B cell (primary cell): ENCODE measurements at regions not wholly inside any gene's neighbourhood (a gene's known extent, or its start where the extent isn't known, plus 50 kb on each side); places are given as distances from the start of the nearest gene placed in this dataset.

ENCODE experiments used
- ATAC-seq: fragments of 200-7000 bp; cut with Tn5 transposase; one replicate; pipeline ENCODE4 v1.10.0; 2021; ENCODE audit warnings: low read depth, mild to moderate bottlenecking, moderate number of reproducible peaks, moderate library complexity
- CTCF ChIA-PET: fragments of 350-600 bp; sonication (Branson Sonifier 250); formaldehyde crosslinking; loops from one replicate; lab custom pipeline; 2021; ENCODE audit warnings: antibody characterized with exemption, inconsistent platforms; lab: Charles Lee
- POLR2A ChIA-PET: fragments of 350-600 bp; sonication (Branson Sonifier 250); formaldehyde crosslinking; loops from one replicate; lab custom pipeline; 2021; ENCODE audit warnings: antibody characterized with exemption; lab: Charles Lee
- DNase-seq: peaks from one replicate; pipeline ENCODE4 v3.0.0; 2013
- H2AFZ ChIP-seq: 2 replicates; pipeline ENCODE4 v1.6.1; 2012; ENCODE audit warnings: mild to moderate bottlenecking, low read depth, low read length; ENCODE audit not compliant: insufficient read depth, poor library complexity, severe bottlenecking
- H3K27ac ChIP-seq, 2 donors: 1 replicate in 1 of 2; 2 replicates in 1 of 2; pipeline ENCODE4 v1.5.1; 2012 to 2013; ENCODE audit warnings: low read length in 2 of 2, mild to moderate bottlenecking in 2 of 2, moderate library complexity in 1 of 2
- H3K27me3 ChIP-seq, 4 experiments: fragments of 200-600 bp in 1 of 4; sonication (generic) in 1 of 4; replicated peaks in 1 of 4; 1 replicate in 2 of 4; 2 replicates in 2 of 4; pipeline versions ENCODE4 v1.6.1 to v1.7.0; 2013 to 2016; ENCODE audit warnings: low read length in 3 of 4, mild to moderate bottlenecking in 2 of 4, mixed read lengths in 1 of 4, moderate library complexity in 1 of 4; ENCODE audit not compliant: insufficient read depth in 4 of 4, control insufficient read depth in 3 of 4; ENCODE audit errors: control extremely low read depth in 1 of 4
- H3K36me3 ChIP-seq, 2 experiments: replicated peaks in 1 of 2; 1 replicate in 1 of 2; 2 replicates in 1 of 2; pipeline versions ENCODE4 v1.6.1 to v1.7.1; 2013; ENCODE audit warnings: low read length in 1 of 2; ENCODE audit not compliant: insufficient read depth in 2 of 2, control insufficient read depth in 1 of 2; ENCODE audit errors: control extremely low read depth in 1 of 2, extremely low read depth in 1 of 2
- H3K4me1 ChIP-seq, 2 donors: fragments of 200-600 bp in 1 of 2; sonication (generic) in 1 of 2; 1 replicate in 1 of 2; 2 replicates in 1 of 2; pipeline versions ENCODE4 v1.5.1 to v1.6.1; 2013 to 2017; ENCODE audit warnings: low read length in 2 of 2; ENCODE audit not compliant: control insufficient read depth in 2 of 2, insufficient read depth in 2 of 2
- H3K4me2 ChIP-seq: replicated peaks from 2 replicates; pipeline ENCODE3; 2012; ENCODE audit warnings: mild to moderate bottlenecking, low read depth, low read length; ENCODE audit not compliant: poor library complexity, severe bottlenecking
- H3K4me3 ChIP-seq, 5 experiments: fragments of 200-600 bp in 1 of 5; sonication (generic) in 1 of 5; 1 replicate in 3 of 5; 2 replicates in 2 of 5; pipeline versions ENCODE4 v1.5.1 to v1.7.0; 2011 to 2016; ENCODE audit warnings: low read length in 4 of 5, mild to moderate bottlenecking in 4 of 5, low read depth in 2 of 5, control low read depth in 1 of 5, moderate library complexity in 1 of 5; ENCODE audit not compliant: insufficient read depth in 1 of 5; ENCODE audit errors: control extremely low read depth in 1 of 5, extremely low read depth in 1 of 5
- H3K79me2 ChIP-seq: fragments of 200-600 bp; sonication (generic); one replicate; pipeline ENCODE4 v1.6.0; 2016; ENCODE audit warnings: low read length; ENCODE audit not compliant: control insufficient read depth, insufficient read depth
- H3K9ac ChIP-seq: fragments of 200-600 bp; sonication (generic); 2 replicates; pipeline ENCODE4 v1.6.1; 2017; ENCODE audit warnings: mild to moderate bottlenecking, low read length, moderate library complexity
- H3K9me3 ChIP-seq, 3 donors: one replicate each; pipeline versions ENCODE4 v1.6.1 to v1.7.1; 2013; ENCODE audit warnings: low read length in 2 of 3; ENCODE audit not compliant: control insufficient read depth in 2 of 3, insufficient read depth in 1 of 3; ENCODE audit errors: control extremely low read depth in 1 of 3
- H4K20me1 ChIP-seq: 2 replicates; pipeline ENCODE4 v1.6.0; 2012; ENCODE audit warnings: mild to moderate bottlenecking, low read length; ENCODE audit not compliant: insufficient read depth, control insufficient read depth, poor library complexity, severe bottlenecking
- H3K27ac Mint-ChIP-seq: one replicate; pipeline ENCODE4 v1.8.0; 2021; ENCODE audit warnings: mixed read lengths
- H3K27me3 Mint-ChIP-seq: one replicate; pipeline ENCODE4 v1.8.0; 2021; ENCODE audit warnings: mixed read lengths
- H3K4me1 Mint-ChIP-seq: one replicate; pipeline ENCODE4 v1.8.0; 2021; ENCODE audit warnings: mixed read lengths
- H3K4me3 Mint-ChIP-seq: one replicate; pipeline ENCODE4 v1.8.0; 2021; ENCODE audit warnings: mixed read lengths
- H3K9me3 Mint-ChIP-seq: one replicate; pipeline ENCODE4 v1.8.0; 2022; ENCODE audit warnings: mixed read lengths; ENCODE audit not compliant: insufficient read depth
- EZH2 ChIP-seq: IDR thresholded peaks from 2 replicates; pipeline ENCODE4 v1.6.1; 2012; ENCODE audit warnings: borderline replicate concordance, low read depth, mild to moderate bottlenecking, moderate library complexity, low read length; ENCODE audit not compliant: insufficient read depth, poor library complexity, severe bottlenecking
- WGBS: methylation state at CpG from one replicate; pipeline ENCODE4 v1.1.5; 2013; ENCODE audit warnings: missing lambda C conversion rate; ENCODE audit not compliant: insufficient coverage; 5-methylcytosine and 5-hydroxymethylcytosine counted together
- intact Hi-C: fragments of 100-400 bp; cut with micrococcal nuclease; formaldehyde crosslinking; loops from one replicate; pipeline ENCODE4 v1.10.0; 2022
- TF ChIP-seq, protein P1 (sequence below): fragments of 200-600 bp; IDR thresholded peaks from one replicate; pipeline ENCODE4 v1.8.0; 2022; ENCODE audit warnings: antibody characterized with exemption, mild to moderate bottlenecking

DNA sequence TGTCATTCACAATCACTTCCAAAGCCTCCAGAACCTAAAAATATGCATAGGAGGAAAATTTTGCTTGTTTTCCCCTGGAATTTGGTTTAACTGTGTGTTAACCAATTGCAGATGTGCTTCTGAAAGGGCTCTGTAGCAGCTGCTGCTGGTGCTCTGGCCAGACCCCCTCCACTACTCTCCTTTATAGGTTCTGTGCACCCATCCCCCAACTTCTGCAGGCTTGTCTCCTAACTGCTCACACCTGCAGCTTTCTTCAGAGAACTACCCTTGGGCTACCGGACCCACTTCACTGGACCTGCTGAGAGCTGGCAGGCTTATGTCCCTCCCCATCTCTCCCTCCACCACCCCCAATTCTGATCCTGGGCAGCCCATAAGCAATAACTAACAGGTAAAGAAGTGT lies 662.1 kb upstream of the DIPK2B start:
- Histone ChIP-seq H3K79me2 (no peaks in the 10 kb centered on the region), H3K27ac (no peak overlapping the region), H3K4me3 (no peak overlapping the region), H3K4me1 (no peaks in the 10 kb centered on the region), H4K20me1 (no peaks in the 10 kb centered on the region), H3K4me2 (no peak overlapping the region), H3K9me3 (no peaks in the 10 kb centered on the region), H3K9ac (no peak overlapping the region), H3K36me3 (no peaks in the 10 kb centered on the region), H3K27me3 (no peaks in the 10 kb centered on the region), H2AFZ (no peak overlapping the region)
- no peak for ATAC-seq
- TF ChIP-seq, protein P1, sequence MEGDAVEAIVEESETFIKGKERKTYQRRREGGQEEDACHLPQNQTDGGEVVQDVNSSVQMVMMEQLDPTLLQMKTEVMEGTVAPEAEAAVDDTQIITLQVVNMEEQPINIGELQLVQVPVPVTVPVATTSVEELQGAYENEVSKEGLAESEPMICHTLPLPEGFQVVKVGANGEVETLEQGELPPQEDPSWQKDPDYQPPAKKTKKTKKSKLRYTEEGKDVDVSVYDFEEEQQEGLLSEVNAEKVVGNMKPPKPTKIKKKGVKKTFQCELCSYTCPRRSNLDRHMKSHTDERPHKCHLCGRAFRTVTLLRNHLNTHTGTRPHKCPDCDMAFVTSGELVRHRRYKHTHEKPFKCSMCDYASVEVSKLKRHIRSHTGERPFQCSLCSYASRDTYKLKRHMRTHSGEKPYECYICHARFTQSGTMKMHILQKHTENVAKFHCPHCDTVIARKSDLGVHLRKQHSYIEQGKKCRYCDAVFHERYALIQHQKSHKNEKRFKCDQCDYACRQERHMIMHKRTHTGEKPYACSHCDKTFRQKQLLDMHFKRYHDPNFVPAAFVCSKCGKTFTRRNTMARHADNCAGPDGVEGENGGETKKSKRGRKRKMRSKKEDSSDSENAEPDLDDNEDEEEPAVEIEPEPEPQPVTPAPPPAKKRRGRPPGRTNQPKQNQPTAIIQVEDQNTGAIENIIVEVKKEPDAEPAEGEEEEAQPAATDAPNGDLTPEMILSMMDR = no peak
- no peak for TF ChIP-seq EZH2
- no peaks in the 10 kb centered on the region for H3K9me3 Mint-ChIP-seq
- no peak overlapping the region for H3K27ac Mint-ChIP-seq
- CTCF ChIA-PET = no interaction called here
- no peak for DNase-seq
- intact Hi-C loops = no loop called here
- H3K4me1 Mint-ChIP-seq = no peaks in the 10 kb centered on the region
- POLR2A ChIA-PET = no interaction called here
- no peak overlapping the region for H3K4me3 Mint-ChIP-seq
- H3K27me3 Mint-ChIP-seq = peaks cover 4% of the 10 kb centered on the region
- WGBS = no CpG with 5 or more reads among the region's 1 CpG

DNA sequence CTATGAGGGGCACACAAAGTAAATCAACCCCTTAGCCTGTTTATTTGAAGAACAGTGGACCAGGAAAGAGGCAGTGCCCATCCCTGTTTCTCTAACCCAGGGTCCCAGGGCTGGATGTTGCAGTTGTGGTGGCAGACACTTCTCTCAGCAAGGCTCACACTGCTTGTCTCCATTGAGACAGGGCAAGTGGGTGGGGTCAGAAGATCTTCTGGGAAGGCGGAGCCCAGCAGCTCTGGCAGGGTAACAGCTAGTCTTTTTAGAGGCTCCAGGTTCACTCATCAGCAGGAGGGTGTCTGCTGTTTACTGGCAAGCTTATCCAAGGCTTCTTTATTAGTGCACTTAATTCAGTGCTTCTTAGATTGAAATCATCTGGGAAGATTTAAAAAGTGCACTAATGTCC lies 659.8 kb upstream of the DIPK2B start:
- TF ChIP-seq EZH2 = no peak
- TF ChIP-seq, protein P1 = no peak
- ATAC-seq (no peak), DNase-seq (no peak)
- Histone ChIP-seq H3K27ac (no peak overlapping the region), H3K27me3 (no peaks in the 10 kb centered on the region), H3K9me3 (no peaks in the 10 kb centered on the region), H3K79me2 (no peaks in the 10 kb centered on the region), H3K4me3 (no peak overlapping the region), H3K4me1 (no peaks in the 10 kb centered on the region), H4K20me1 (no peaks in the 10 kb centered on the region), H3K9ac (no peak overlapping the region), H2AFZ (no peak overlapping the region), H3K4me2 (no peak overlapping the region), H3K36me3 (no peaks in the 10 kb centered on the region)
- CTCF ChIA-PET = no interaction called here
- intact Hi-C loops = no loop called here
- Mint-ChIP-seq H3K4me3 (no peak overlapping the region), H3K4me1 (no peaks in the 10 kb centered on the region), H3K27ac (no peak overlapping the region), H3K9me3 (no peaks in the 10 kb centered on the region), H3K27me3 (peaks cover 4% of the 10 kb centered on the region)
- POLR2A ChIA-PET = no interaction called here
- WGBS = no CpG with 5 or more reads among the region's 1 CpG
